Rectal smooth muscle tissue (tissue), 1 donor: ENCODE measurements at regions not wholly inside any gene's neighbourhood (a gene's known extent, or its start where the extent isn't known, plus 50 kb on each side); places are given as distances from the start of the nearest gene placed in this dataset.

Experiments used
- H3K27ac ChIP-seq: one replicate; pipeline ENCODE4 v1.7.0; 2013; ENCODE audit warnings: low read depth, low read length, inconsistent platforms
- H3K27me3 ChIP-seq: one replicate; pipeline ENCODE4 v1.7.0; 2013; ENCODE audit warnings: low read length; ENCODE audit not compliant: control insufficient read depth, insufficient read depth
- H3K36me3 ChIP-seq: one replicate; pipeline ENCODE4 v1.7.0; 2013; ENCODE audit warnings: low read length; ENCODE audit not compliant: control insufficient read depth, insufficient read depth
- H3K4me1 ChIP-seq: one replicate; pipeline ENCODE4 v1.7.0; 2013; ENCODE audit warnings: low read length; ENCODE audit not compliant: control insufficient read depth, insufficient read depth
- H3K4me3 ChIP-seq: one replicate; pipeline ENCODE4 v1.7.0; 2013; ENCODE audit warnings: low read length
- H3K9ac ChIP-seq: one replicate; pipeline ENCODE4 v1.7.0; 2013; ENCODE audit warnings: low read length

GRCh38 chr2:215605214-215605613 is 169.3 kb upstream of the FN1 start:
- Histone ChIP-seq H3K27me3 (no peaks in the 10 kb centered on the region), H3K4me3 (no peak overlapping the region), H3K9ac (no peak overlapping the region), H3K4me1 (no peaks in the 10 kb centered on the region), H3K27ac (no peak overlapping the region), H3K36me3 (no peaks in the 10 kb centered on the region)

- Histone ChIP-seq H3K9ac (no peak overlapping the region), H3K4me1 (no peaks in the 10 kb centered on the region)
Observed at GRCh38 chr2:215604606-215605005, 168.7 kb upstream of the FN1 start.

GRCh38 chr2:215603440-215603839 is 167.6 kb upstream of the FN1 start:
- no peak overlapping the region for H3K27ac ChIP-seq
- H3K4me3 ChIP-seq = no peak overlapping the region
- H3K27me3 ChIP-seq = no peaks in the 10 kb centered on the region
- H3K4me1 ChIP-seq = no peaks in the 10 kb centered on the region
- no peaks in the 10 kb centered on the region for H3K36me3 ChIP-seq
- H3K9ac ChIP-seq = no peak overlapping the region

More at GRCh38 chr2:215604606-215605005, 168.7 kb upstream of the FN1 start:
- Histone ChIP-seq H3K27me3 (no peaks in the 10 kb centered on the region), H3K4me3 (no peak overlapping the region), H3K36me3 (no peaks in the 10 kb centered on the region), H3K27ac (no peak overlapping the region)

GRCh38 chr2:215602997-215603396 is 167.1 kb upstream of the FN1 start:
- no peak overlapping the region for H3K9ac ChIP-seq
- H3K36me3 ChIP-seq = no peaks in the 10 kb centered on the region
- no peak overlapping the region for H3K4me3 ChIP-seq
- no peak overlapping the region for H3K27ac ChIP-seq
- no peaks in the 10 kb centered on the region for H3K27me3 ChIP-seq
- H3K4me1 ChIP-seq = no peaks in the 10 kb centered on the region

- Histone ChIP-seq H3K27me3 (no peaks in the 10 kb centered on the region), H3K4me3 (no peak overlapping the region), H3K27ac (no peak overlapping the region), H3K36me3 (no peaks in the 10 kb centered on the region), H3K4me1 (no peaks in the 10 kb centered on the region), H3K9ac (no peak overlapping the region)
Observed at GRCh38 chr2:215601990-215602721, 166.3 kb upstream of the FN1 start.

GRCh38 chr2:215601526-215601925 is 165.7 kb upstream of the FN1 start:
- no peak overlapping the region for H3K9ac ChIP-seq
- H3K4me3 ChIP-seq = no peak overlapping the region
- H3K27ac ChIP-seq = no peak overlapping the region
- no peaks in the 10 kb centered on the region for H3K27me3 ChIP-seq
- no peaks in the 10 kb centered on the region for H3K4me1 ChIP-seq
- no peaks in the 10 kb centered on the region for H3K36me3 ChIP-seq

GRCh38 chr2:215598376-215598975 is 162.6 kb upstream of the FN1 start:
- no peaks in the 10 kb centered on the region for H3K36me3 ChIP-seq
- no peak overlapping the region for H3K9ac ChIP-seq
- H3K4me3 ChIP-seq = no peak overlapping the region

GRCh38 chr2:215597577-215597976 is 161.7 kb upstream of the FN1 start:
- H3K9ac ChIP-seq = no peak overlapping the region
- no peaks in the 10 kb centered on the region for H3K36me3 ChIP-seq
- no peak overlapping the region for H3K27ac ChIP-seq
- no peaks in the 10 kb centered on the region for H3K4me1 ChIP-seq
- no peaks in the 10 kb centered on the region for H3K27me3 ChIP-seq
- H3K4me3 ChIP-seq = no peak overlapping the region

More at GRCh38 chr2:215598376-215598975, 162.6 kb upstream of the FN1 start:
- no peaks in the 10 kb centered on the region for H3K27me3 ChIP-seq
- no peak overlapping the region for H3K27ac ChIP-seq
- H3K4me1 ChIP-seq = no peaks in the 10 kb centered on the region

GRCh38 chr2:215594766-215595165 is 158.9 kb upstream of the FN1 start:
- H3K27me3 ChIP-seq = no peaks in the 10 kb centered on the region
- H3K4me3 ChIP-seq = no peak overlapping the region
- H3K4me1 ChIP-seq = no peaks in the 10 kb centered on the region
- no peaks in the 10 kb centered on the region for H3K36me3 ChIP-seq
- H3K27ac ChIP-seq = no peak overlapping the region
- H3K9ac ChIP-seq = no peak overlapping the region

GRCh38 chr2:215590010-215590745 is 154.3 kb upstream of the FN1 start:
- Histone ChIP-seq H3K4me3 (no peak overlapping the region), H3K9ac (no peak overlapping the region), H3K27ac (no peak overlapping the region), H3K4me1 (no peaks in the 10 kb centered on the region), H3K27me3 (no peaks in the 10 kb centered on the region), H3K36me3 (no peaks in the 10 kb centered on the region)

GRCh38 chr2:215583881-215584280 is 148.0 kb upstream of the FN1 start:
- H3K27ac ChIP-seq = no peak overlapping the region
- peaks cover 2% of the 10 kb centered on the region for H3K4me1 ChIP-seq
- no peaks in the 10 kb centered on the region for H3K36me3 ChIP-seq
- H3K4me3 ChIP-seq = no peak overlapping the region
- H3K27me3 ChIP-seq = no peaks in the 10 kb centered on the region
- no peak overlapping the region for H3K9ac ChIP-seq

- no peak overlapping the region for H3K4me3 ChIP-seq
- no peaks in the 10 kb centered on the region for H3K27me3 ChIP-seq
- no peak overlapping the region for H3K9ac ChIP-seq
- H3K27ac ChIP-seq = no peak overlapping the region
- H3K36me3 ChIP-seq = no peaks in the 10 kb centered on the region
- peaks cover 2% of the 10 kb centered on the region for H3K4me1 ChIP-seq
Observed at GRCh38 chr2:215579809-215580208, 143.9 kb upstream of the FN1 start.
